ENCODE measurements at regions not wholly inside any gene's neighbourhood (a gene's known extent, or its start where the extent isn't known, plus 50 kb on each side); places are given as distances from the start of the nearest gene placed in this dataset.

GRCh38 chr2:60070736-60071489, 482.5 kb downstream of the BCL11A start:
- Histone ChIP-seq H3K36me3 (no peaks in the 10 kb centered on the region), H3K4me1 (no peaks in the 10 kb centered on the region), H3K27me3 (no peaks in the 10 kb centered on the region), H3K9me3 (no peaks in the 10 kb centered on the region), H3K4me3 (no peak overlapping the region), H3K27ac (no peak overlapping the region)
- intact Hi-C loops (cut with DNase I; ENCODE audit: low total_unique reads): no loop called here
- no peak for DNase-seq (ENCODE audit: low spot score in 2 of 2)
- TF ChIP-seq POLR2A (IDR thresholded peaks at IDR 0.05) (no peak), POLR2AphosphoS5 (IDR thresholded peaks at IDR 0.05) (no peak)
- TF ChIP-seq, protein P1, sequence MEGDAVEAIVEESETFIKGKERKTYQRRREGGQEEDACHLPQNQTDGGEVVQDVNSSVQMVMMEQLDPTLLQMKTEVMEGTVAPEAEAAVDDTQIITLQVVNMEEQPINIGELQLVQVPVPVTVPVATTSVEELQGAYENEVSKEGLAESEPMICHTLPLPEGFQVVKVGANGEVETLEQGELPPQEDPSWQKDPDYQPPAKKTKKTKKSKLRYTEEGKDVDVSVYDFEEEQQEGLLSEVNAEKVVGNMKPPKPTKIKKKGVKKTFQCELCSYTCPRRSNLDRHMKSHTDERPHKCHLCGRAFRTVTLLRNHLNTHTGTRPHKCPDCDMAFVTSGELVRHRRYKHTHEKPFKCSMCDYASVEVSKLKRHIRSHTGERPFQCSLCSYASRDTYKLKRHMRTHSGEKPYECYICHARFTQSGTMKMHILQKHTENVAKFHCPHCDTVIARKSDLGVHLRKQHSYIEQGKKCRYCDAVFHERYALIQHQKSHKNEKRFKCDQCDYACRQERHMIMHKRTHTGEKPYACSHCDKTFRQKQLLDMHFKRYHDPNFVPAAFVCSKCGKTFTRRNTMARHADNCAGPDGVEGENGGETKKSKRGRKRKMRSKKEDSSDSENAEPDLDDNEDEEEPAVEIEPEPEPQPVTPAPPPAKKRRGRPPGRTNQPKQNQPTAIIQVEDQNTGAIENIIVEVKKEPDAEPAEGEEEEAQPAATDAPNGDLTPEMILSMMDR (IDR thresholded peaks at IDR 0.05): no peak

DNA sequence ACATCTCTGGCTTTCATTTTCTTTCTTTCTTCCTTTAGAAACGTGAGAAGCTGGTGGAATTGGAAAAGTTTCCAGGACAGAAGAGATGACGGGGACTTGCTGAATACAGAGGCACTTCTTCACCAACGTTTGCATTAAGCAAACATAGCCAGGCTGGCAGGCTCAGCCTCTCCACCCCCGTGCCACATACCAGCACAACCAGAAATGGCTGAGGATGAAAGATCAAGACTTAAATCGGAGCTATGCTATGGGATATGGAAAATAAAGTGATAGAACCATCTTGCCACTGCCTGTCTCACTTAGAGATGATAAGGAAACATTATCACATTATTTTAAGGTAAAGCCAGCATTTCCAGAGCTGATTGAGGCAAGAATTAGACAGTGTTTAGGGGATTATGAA, 483.3 kb downstream of the BCL11A start:
- H3K36me3 ChIP-seq: no peaks in the 10 kb centered on the region
- no peaks in the 10 kb centered on the region for H3K4me1 ChIP-seq
- DNase-seq (ENCODE audit: low spot score in 2 of 2): no peak
- TF ChIP-seq, protein P1 (IDR thresholded peaks at IDR 0.05): no peak
- no peak for TF ChIP-seq POLR2AphosphoS5 (IDR thresholded peaks at IDR 0.05)
- TF ChIP-seq POLR2A (IDR thresholded peaks at IDR 0.05): no peak
- H3K9me3 ChIP-seq: no peaks in the 10 kb centered on the region
- H3K4me3 ChIP-seq: no peak overlapping the region
- no peaks in the 10 kb centered on the region for H3K27me3 ChIP-seq
- intact Hi-C loops (cut with DNase I; ENCODE audit: low total_unique reads): no loop called here
- H3K27ac ChIP-seq: no peak overlapping the region

DNA sequence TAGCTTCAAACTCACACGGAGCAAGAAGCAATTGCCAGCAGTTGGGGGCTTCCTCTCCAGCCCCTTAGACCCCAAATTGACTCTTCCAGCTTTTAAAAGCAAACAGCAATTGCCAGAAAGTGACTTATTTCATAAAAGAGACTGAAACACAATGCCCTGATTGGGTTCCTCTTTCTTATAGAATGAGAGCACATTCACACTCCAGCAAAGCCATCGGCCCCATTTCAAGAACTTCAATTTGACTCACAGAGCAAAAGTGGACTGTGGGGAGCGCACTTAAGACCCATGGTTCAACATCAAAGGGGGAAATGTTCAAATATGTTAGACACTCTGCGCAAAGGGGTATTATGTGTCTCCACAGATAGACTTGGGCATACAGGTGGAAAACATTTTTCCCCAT, 484.7 kb downstream of the BCL11A start:
- TF ChIP-seq POLR2A (IDR thresholded peaks at IDR 0.05): no peak
- no peak for TF ChIP-seq POLR2AphosphoS5 (IDR thresholded peaks at IDR 0.05)
- TF ChIP-seq, protein P1 (IDR thresholded peaks at IDR 0.05): no peak
- H3K36me3 ChIP-seq: no peaks in the 10 kb centered on the region
- H3K27me3 ChIP-seq: no peaks in the 10 kb centered on the region
- no peaks in the 10 kb centered on the region for H3K4me1 ChIP-seq
- H3K4me3 ChIP-seq: no peak overlapping the region
- no peaks in the 10 kb centered on the region for H3K9me3 ChIP-seq
- no peak overlapping the region for H3K27ac ChIP-seq
- no peak for DNase-seq (ENCODE audit: low spot score in 2 of 2)
- intact Hi-C loops (cut with DNase I; ENCODE audit: low total_unique reads): no loop called here

- no peak overlapping the region for H3K4me3 ChIP-seq
- H3K9me3 ChIP-seq: no peaks in the 10 kb centered on the region
- intact Hi-C loops (cut with DNase I; ENCODE audit: low total_unique reads): no loop called here
- DNase-seq (ENCODE audit: low spot score in 2 of 2): no peak
- no peaks in the 10 kb centered on the region for H3K36me3 ChIP-seq
- H3K4me1 ChIP-seq: no peaks in the 10 kb centered on the region
- no peak overlapping the region for H3K27ac ChIP-seq
- no peaks in the 10 kb centered on the region for H3K27me3 ChIP-seq
- TF ChIP-seq POLR2A (IDR thresholded peaks at IDR 0.05): no peak
- TF ChIP-seq, protein P1 (IDR thresholded peaks at IDR 0.05): no peak
- TF ChIP-seq POLR2AphosphoS5 (IDR thresholded peaks at IDR 0.05): no peak
Observed at GRCh38 chr2:60067006-60067405, 486.4 kb downstream of the BCL11A start.

DNA sequence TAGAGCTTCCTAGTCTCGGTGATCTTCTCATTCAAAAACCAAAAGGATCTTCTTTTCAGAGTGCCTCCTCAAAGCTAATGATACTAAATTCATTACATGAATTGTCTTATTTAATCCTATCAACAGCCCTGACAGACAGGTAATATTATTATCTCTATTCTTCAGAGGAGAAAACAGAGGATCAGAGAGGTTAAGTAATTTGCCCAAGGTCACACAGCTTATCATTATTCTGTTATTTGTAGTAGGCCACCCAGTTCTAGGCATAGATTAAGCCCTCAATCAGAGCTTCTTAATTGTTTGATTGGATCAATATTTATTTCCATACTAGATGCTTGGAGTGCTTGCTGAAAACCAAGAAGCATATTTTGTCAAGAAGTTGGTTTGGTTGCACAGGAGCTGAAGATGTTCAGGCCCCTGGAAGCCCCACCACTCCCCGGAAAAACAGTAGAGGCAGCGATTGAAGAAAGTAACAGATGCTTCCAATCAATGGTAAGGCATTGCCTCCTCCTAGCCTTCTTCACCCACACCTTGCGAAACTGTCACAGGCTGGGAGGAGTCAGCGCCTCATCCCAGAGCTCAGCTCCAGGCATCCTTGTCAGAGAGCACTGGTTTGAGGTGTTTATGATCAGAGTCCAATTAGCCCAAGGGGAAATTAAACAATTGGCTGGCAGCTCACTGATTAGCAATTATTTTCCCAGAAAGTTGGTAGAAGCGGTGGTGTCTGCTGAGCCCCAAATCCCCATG, 487.2 kb downstream of the BCL11A start:
- no peaks in the 10 kb centered on the region for H3K4me1 ChIP-seq
- intact Hi-C loops (cut with DNase I; ENCODE audit: low total_unique reads): no loop called here
- no peak for DNase-seq (ENCODE audit: low spot score in 2 of 2)
- H3K36me3 ChIP-seq: no peaks in the 10 kb centered on the region
- TF ChIP-seq POLR2AphosphoS5 (IDR thresholded peaks at IDR 0.05): no peak
- TF ChIP-seq, protein P1 (IDR thresholded peaks at IDR 0.05): no peak
- no peak overlapping the region for H3K27ac ChIP-seq
- no peaks in the 10 kb centered on the region for H3K27me3 ChIP-seq
- no peak overlapping the region for H3K4me3 ChIP-seq
- no peaks in the 10 kb centered on the region for H3K9me3 ChIP-seq
